ENCODE measurements at regions not wholly inside any gene's neighbourhood (a gene's known extent, or its start where the extent isn't known, plus 50 kb on each side); places are given as distances from the start of the nearest gene placed in this dataset.
"Not testable (repeated sequence)": the region's sequence is repeated elsewhere in the genome, so short reads cannot be mapped to it uniquely, and the experiment has no call there.

GRCh38 chr10:121375172-121375571, 223.1 kb downstream of the FGFR2 start:
- Mint-ChIP-seq H3K27ac (no peak overlapping the region), H3K9me3 (ENCODE audit: insufficient read depth) (no peaks in the 10 kb centered on the region), H3K36me3 (ENCODE audit: low read depth) (no peaks in the 10 kb centered on the region), H3K27me3 (ENCODE audit: low read depth) (no peaks in the 10 kb centered on the region), H3K4me3 (no peak overlapping the region), H3K4me1 (ENCODE audit: low read depth) (no peaks in the 10 kb centered on the region)
- CTCF ChIA-PET, result no interaction called here
- DNase-seq (no peak), ATAC-seq (no peak)
- POLR2A ChIA-PET, result no interaction called here

GRCh38 chr10:121378251-121378801, 219.9 kb downstream of the FGFR2 start:
- ChIA-PET POLR2A (no interaction called here), CTCF (no interaction called here)
- no peak for DNase-seq
- H3K9me3 Mint-ChIP-seq (ENCODE audit: insufficient read depth), result peaks cover 6% of the 10 kb centered on the region
- H3K36me3 Mint-ChIP-seq (ENCODE audit: low read depth), result no peaks in the 10 kb centered on the region
- H3K27ac Mint-ChIP-seq, result no peak overlapping the region
- no peaks in the 10 kb centered on the region for H3K27me3 Mint-ChIP-seq (ENCODE audit: low read depth)
- ATAC-seq, result no peak
- H3K4me1 Mint-ChIP-seq (ENCODE audit: low read depth), result no peaks in the 10 kb centered on the region
- no peak overlapping the region for H3K4me3 Mint-ChIP-seq

GRCh38 chr10:121379013-121379412, 219.2 kb downstream of the FGFR2 start:
- DNase-seq (no peak), ATAC-seq (no peak)
- no peaks in the 10 kb centered on the region for H3K4me1 Mint-ChIP-seq (ENCODE audit: low read depth)
- ChIA-PET CTCF (no interaction called here), POLR2A (no interaction called here)
- H3K9me3 Mint-ChIP-seq (ENCODE audit: insufficient read depth), result peaks cover 6% of the 10 kb centered on the region
- no peak overlapping the region for H3K4me3 Mint-ChIP-seq
- H3K27me3 Mint-ChIP-seq (ENCODE audit: low read depth), result no peaks in the 10 kb centered on the region
- H3K36me3 Mint-ChIP-seq (ENCODE audit: low read depth), result no peaks in the 10 kb centered on the region
- H3K27ac Mint-ChIP-seq, result no peak overlapping the region

GRCh38 chr10:121380211-121380610, 218.0 kb downstream of the FGFR2 start:
- CTCF ChIA-PET, result no interaction called here
- Mint-ChIP-seq H3K4me3 (no peak overlapping the region), H3K27me3 (ENCODE audit: low read depth) (no peaks in the 10 kb centered on the region), H3K36me3 (ENCODE audit: low read depth) (no peaks in the 10 kb centered on the region), H3K27ac (no peak overlapping the region), H3K4me1 (ENCODE audit: low read depth) (no peaks in the 10 kb centered on the region), H3K9me3 (ENCODE audit: insufficient read depth) (peaks cover 6% of the 10 kb centered on the region)
- ATAC-seq, result no peak
- POLR2A ChIA-PET, result no interaction called here
- no peak for DNase-seq

GRCh38 chr10:121382029-121382520, 216.2 kb downstream of the FGFR2 start:
- H3K4me1 Mint-ChIP-seq (ENCODE audit: low read depth); CTCF ChIA-PET; H3K27ac Mint-ChIP-seq; H3K9me3 Mint-ChIP-seq (ENCODE audit: insufficient read depth); H3K27me3 Mint-ChIP-seq (ENCODE audit: low read depth); H3K36me3 Mint-ChIP-seq (ENCODE audit: low read depth); DNase-seq; ATAC-seq; H3K4me3 Mint-ChIP-seq; POLR2A ChIA-PET: not testable (repeated sequence)

- CTCF ChIA-PET, result no interaction called here
- peaks cover 6% of the 10 kb centered on the region for H3K9me3 Mint-ChIP-seq (ENCODE audit: insufficient read depth)
- H3K4me1 Mint-ChIP-seq (ENCODE audit: low read depth), result no peaks in the 10 kb centered on the region
These were observed 213.1 kb downstream of the FGFR2 start for GRCh38 chr10:121385136-121385535.

GRCh38 chr10:121392657-121393056, 205.6 kb downstream of the FGFR2 start:
- ATAC-seq, result no peak
- H3K4me3 Mint-ChIP-seq, result no peak overlapping the region
- H3K36me3 Mint-ChIP-seq (ENCODE audit: low read depth), result no peaks in the 10 kb centered on the region
- no peaks in the 10 kb centered on the region for H3K9me3 Mint-ChIP-seq (ENCODE audit: insufficient read depth)
- DNase-seq, result no peak
- ChIA-PET CTCF (no interaction called here), POLR2A (no interaction called here)
- H3K27me3 Mint-ChIP-seq (ENCODE audit: low read depth), result no peaks in the 10 kb centered on the region
- H3K27ac Mint-ChIP-seq, result no peak overlapping the region
- no peaks in the 10 kb centered on the region for H3K4me1 Mint-ChIP-seq (ENCODE audit: low read depth)

More at GRCh38 chr10:121385136-121385535, 213.1 kb downstream of the FGFR2 start:
- DNase-seq, result no peak
- no peaks in the 10 kb centered on the region for H3K36me3 Mint-ChIP-seq (ENCODE audit: low read depth)
- no peaks in the 10 kb centered on the region for H3K27me3 Mint-ChIP-seq (ENCODE audit: low read depth)
- ATAC-seq, result no peak
- no peak overlapping the region for H3K27ac Mint-ChIP-seq
- POLR2A ChIA-PET, result no interaction called here
- no peak overlapping the region for H3K4me3 Mint-ChIP-seq

- ATAC-seq, result no peak
- Mint-ChIP-seq H3K4me3 (no peak overlapping the region), H3K4me1 (ENCODE audit: low read depth) (no peaks in the 10 kb centered on the region), H3K27me3 (ENCODE audit: low read depth) (no peaks in the 10 kb centered on the region), H3K9me3 (ENCODE audit: insufficient read depth) (no peaks in the 10 kb centered on the region), H3K27ac (no peak overlapping the region), H3K36me3 (ENCODE audit: low read depth) (no peaks in the 10 kb centered on the region)
- DNase-seq, result no peak
- POLR2A ChIA-PET, result no interaction called here
- CTCF ChIA-PET, result no interaction called here
These were observed 204.7 kb downstream of the FGFR2 start for GRCh38 chr10:121393522-121393921.

- CTCF ChIA-PET; H3K9me3 Mint-ChIP-seq (ENCODE audit: insufficient read depth); H3K36me3 Mint-ChIP-seq (ENCODE audit: low read depth); POLR2A ChIA-PET; H3K4me3 Mint-ChIP-seq; H3K4me1 Mint-ChIP-seq (ENCODE audit: low read depth); H3K27ac Mint-ChIP-seq; H3K27me3 Mint-ChIP-seq (ENCODE audit: low read depth); ATAC-seq; DNase-seq: not testable (repeated sequence)
These were observed 197.7 kb downstream of the FGFR2 start for GRCh38 chr10:121400507-121400906.

GRCh38 chr10:121403527-121403926, 194.7 kb downstream of the FGFR2 start:
- Mint-ChIP-seq H3K4me3 (no peak overlapping the region), H3K27ac (no peak overlapping the region), H3K36me3 (ENCODE audit: low read depth) (no peaks in the 10 kb centered on the region), H3K9me3 (ENCODE audit: insufficient read depth) (no peaks in the 10 kb centered on the region), H3K4me1 (ENCODE audit: low read depth) (no peaks in the 10 kb centered on the region), H3K27me3 (ENCODE audit: low read depth) (no peaks in the 10 kb centered on the region)
- POLR2A ChIA-PET, result no interaction called here
- DNase-seq (no peak), ATAC-seq (no peak)
- CTCF ChIA-PET, result no interaction called here

GRCh38 chr10:121404611-121405010, 193.6 kb downstream of the FGFR2 start:
- ChIA-PET POLR2A (no interaction called here), CTCF (no interaction called here)
- ATAC-seq (no peak), DNase-seq (no peak)
- Mint-ChIP-seq H3K9me3 (ENCODE audit: insufficient read depth) (no peaks in the 10 kb centered on the region), H3K4me3 (no peak overlapping the region), H3K27ac (no peak overlapping the region), H3K36me3 (ENCODE audit: low read depth) (no peaks in the 10 kb centered on the region), H3K27me3 (ENCODE audit: low read depth) (no peaks in the 10 kb centered on the region), H3K4me1 (ENCODE audit: low read depth) (no peaks in the 10 kb centered on the region)

- no peaks in the 10 kb centered on the region for H3K9me3 Mint-ChIP-seq (ENCODE audit: insufficient read depth)
- no peak overlapping the region for H3K27ac Mint-ChIP-seq
- no peak overlapping the region for H3K4me3 Mint-ChIP-seq
- ChIA-PET POLR2A (no interaction called here), CTCF (no interaction called here)
- ATAC-seq (no peak), DNase-seq (no peak)
- no peaks in the 10 kb centered on the region for H3K27me3 Mint-ChIP-seq (ENCODE audit: low read depth)
- no peaks in the 10 kb centered on the region for H3K4me1 Mint-ChIP-seq (ENCODE audit: low read depth)
- no peaks in the 10 kb centered on the region for H3K36me3 Mint-ChIP-seq (ENCODE audit: low read depth)
These were observed 193.1 kb downstream of the FGFR2 start for GRCh38 chr10:121405096-121405495.

- Mint-ChIP-seq H3K27me3 (ENCODE audit: low read depth) (no peaks in the 10 kb centered on the region), H3K9me3 (ENCODE audit: insufficient read depth) (no peaks in the 10 kb centered on the region), H3K36me3 (ENCODE audit: low read depth) (no peaks in the 10 kb centered on the region), H3K4me1 (ENCODE audit: low read depth) (no peaks in the 10 kb centered on the region), H3K27ac (no peak overlapping the region), H3K4me3 (no peak overlapping the region)
- ChIA-PET POLR2A (no interaction called here), CTCF (no interaction called here)
- no peak for ATAC-seq
- no peak for DNase-seq
These were observed 192.7 kb downstream of the FGFR2 start for GRCh38 chr10:121405549-121405948.

Data from activated CD8-positive, alpha-beta T cell treated with anti-CD3 and anti-CD28 coated beads, Interleukin-2, amount 10 ng/mL, durations not matched to agents 7 days and 5 days (primary cell).